GM18520 (cell line): ENCODE measurements at regions not wholly inside any gene's neighbourhood (a gene's known extent, or its start where the extent isn't known, plus 50 kb on each side); places are given as distances from the start of the nearest gene placed in this dataset.
"Not testable (repeated sequence)": the region's sequence is repeated elsewhere in the genome, so short reads cannot be mapped to it uniquely, and the experiment has no call there.

Experiments
- ATAC-seq: cut with Tn5 transposase; IDR thresholded peaks from one replicate; pipeline ENCODE4 v1.9.1; 2021; ENCODE audit not compliant: unreplicated experiment

DNA sequence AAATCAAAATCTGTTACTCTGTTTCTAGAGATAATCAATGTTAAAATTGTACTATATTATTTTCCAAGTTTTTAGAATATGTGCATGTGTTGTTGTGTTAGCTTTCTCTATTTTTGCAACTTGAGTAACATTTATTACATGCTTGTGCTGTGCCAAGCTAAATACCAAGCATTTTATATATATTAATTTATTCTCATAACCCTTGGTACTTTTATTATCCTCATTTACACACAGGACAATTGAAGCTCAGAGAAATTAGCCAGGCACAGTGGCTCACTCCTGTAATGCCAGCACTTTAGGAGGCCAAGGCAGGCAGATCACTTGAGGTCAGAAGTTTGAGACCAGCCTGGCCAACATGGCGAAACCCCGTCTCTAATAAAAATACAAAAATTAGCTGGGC lies 254.0 kb upstream of the DMRT1 start:
- ATAC-seq = no peak

DNA sequence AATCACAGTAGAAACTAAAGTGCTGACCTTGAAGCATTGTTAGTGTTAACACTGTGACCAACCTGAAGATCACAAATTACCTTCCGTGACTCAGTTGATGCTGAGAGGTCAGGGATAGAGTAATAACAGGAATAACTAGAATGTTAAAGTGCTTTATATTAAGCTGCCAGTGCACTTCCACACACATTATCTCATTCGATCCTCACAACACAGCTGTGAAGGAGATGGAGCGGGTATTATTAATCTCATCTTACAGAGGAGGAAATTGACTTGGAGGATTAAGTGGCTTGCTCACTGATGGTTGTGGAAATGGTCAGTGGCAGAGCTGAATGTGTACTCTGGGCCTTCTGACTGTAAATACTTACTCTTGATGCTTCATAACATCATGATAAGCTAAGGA lies 252.5 kb upstream of the DMRT1 start:
- ATAC-seq = no peak

- ATAC-seq = no peak
Measured at GRCh38 chr9:589723-590122, 251.8 kb upstream of the DMRT1 start.

GRCh38 chr9:591292-591691 lies 250.2 kb upstream of the DMRT1 start:
- no peak for ATAC-seq

- ATAC-seq = no peak
Measured at GRCh38 chr9:592225-592624, 249.3 kb upstream of the DMRT1 start.

GRCh38 chr9:592733-593132 lies 248.8 kb upstream of the DMRT1 start:
- no peak for ATAC-seq

- no peak for ATAC-seq
Measured at GRCh38 chr9:593809-594208, 247.7 kb upstream of the DMRT1 start.

DNA sequence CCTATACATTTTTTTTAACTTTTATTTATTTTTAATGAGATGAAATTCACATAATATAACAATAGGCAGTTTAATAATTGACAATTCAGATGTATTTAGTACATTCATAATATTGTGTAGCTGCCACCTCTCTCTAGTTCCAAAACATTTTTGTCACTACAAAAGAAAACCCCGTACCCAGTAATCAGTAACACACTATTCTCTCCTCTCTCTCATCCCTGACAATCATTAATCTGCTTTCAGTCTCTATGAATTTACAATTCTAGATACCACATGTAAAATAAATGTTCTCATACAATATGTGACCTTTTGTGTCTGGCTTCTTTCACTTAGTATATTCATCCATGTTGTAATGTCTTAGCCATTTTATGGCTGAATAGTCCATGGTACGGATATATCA lies 244.8 kb upstream of the DMRT1 start:
- no peak for ATAC-seq

DNA sequence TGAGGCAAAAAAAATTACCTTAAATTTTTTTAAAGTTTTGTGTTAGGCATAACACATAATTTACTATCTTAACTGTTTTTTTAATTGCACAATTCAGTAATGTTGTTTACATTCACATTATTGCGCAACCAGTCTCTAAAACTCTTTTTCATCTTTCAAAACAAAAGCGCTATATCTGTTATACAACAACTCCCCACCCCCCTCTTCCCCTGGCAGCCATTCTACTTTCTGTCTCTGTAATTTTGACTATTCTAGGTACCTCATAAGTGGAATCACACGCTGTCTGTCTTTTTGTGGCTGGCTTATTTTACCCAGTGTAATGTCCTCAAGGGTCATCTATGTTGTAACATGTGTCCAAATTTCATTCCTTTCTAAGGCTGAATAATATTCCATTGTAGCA lies 241.5 kb upstream of the DMRT1 start:
- no peak for ATAC-seq

DNA sequence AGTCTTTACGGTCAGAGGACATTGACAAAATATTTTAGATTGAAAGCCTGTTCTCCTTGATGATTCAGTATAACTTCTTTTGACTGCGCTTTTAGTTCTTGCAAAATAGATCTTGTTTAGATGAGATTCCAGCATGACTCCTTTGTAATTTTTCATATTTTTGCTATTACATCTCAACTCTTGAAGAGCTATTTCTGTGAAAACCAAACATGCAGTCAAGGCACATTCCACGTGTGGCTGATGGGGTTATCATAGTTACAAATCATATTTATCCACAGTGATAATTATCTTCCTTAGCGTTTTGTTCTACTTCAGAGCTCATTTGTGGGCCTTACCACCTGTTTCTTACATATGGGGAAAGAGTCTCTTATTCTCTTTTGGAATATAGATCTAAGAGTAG lies 238.8 kb upstream of the DMRT1 start:
- no peak for ATAC-seq

- ATAC-seq = no peak
Measured at GRCh38 chr9:603126-603525, 238.4 kb upstream of the DMRT1 start.

- ATAC-seq = no peak
Measured at GRCh38 chr9:607417-607816, 234.1 kb upstream of the DMRT1 start.

GRCh38 chr9:613771-614347 lies 227.6 kb upstream of the DMRT1 start:
- ATAC-seq = peak; percentile 61

GRCh38 chr9:614431-614830 lies 227.1 kb upstream of the DMRT1 start:
- no peak for ATAC-seq

- ATAC-seq = no peak
Measured at GRCh38 chr9:615756-616155, 225.7 kb upstream of the DMRT1 start.

GRCh38 chr9:616694-617093 lies 224.8 kb upstream of the DMRT1 start:
- ATAC-seq = no peak

- ATAC-seq = no peak
Measured at GRCh38 chr9:617445-618085, 223.9 kb upstream of the DMRT1 start.

- ATAC-seq = no peak
Measured at GRCh38 chr9:618478-618877, 223.0 kb upstream of the DMRT1 start.

GRCh38 chr9:621201-621855 lies 220.2 kb upstream of the DMRT1 start:
- no peak for ATAC-seq

GRCh38 chr9:624935-625500 lies 216.5 kb upstream of the DMRT1 start:
- ATAC-seq = no peak

DNA sequence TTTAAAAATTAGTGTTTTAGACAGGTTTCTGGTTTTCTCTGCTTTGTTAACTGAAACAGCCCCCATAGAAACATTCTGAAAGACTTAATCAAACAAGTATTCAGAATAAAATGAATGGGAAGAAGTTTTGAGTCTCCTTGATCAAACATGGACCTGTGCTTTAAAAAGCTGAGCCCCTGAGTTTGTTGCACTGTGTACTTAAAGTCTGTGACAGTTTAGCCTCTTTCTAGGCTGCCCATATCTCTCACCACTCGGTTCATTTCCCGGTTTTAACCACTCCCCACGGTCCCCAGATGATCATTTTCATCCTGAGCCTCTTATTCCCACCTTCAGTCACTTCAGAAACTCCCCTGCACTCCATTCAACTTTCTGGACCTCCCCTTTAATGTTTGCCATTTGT lies 215.9 kb upstream of the DMRT1 start:
- no peak for ATAC-seq

- ATAC-seq = not testable (repeated sequence)
Measured at GRCh38 chr9:626114-626513, 215.4 kb upstream of the DMRT1 start.
